Peyer's patch (tissue), 4 donors: ENCODE measurements at regions not wholly inside any gene's neighbourhood (a gene's known extent, or its start where the extent isn't known, plus 50 kb on each side); places are given as distances from the start of the nearest gene placed in this dataset.

ENCODE experiments used
- CTCF ChIP-seq, 6 experiments: fragments of 450-650 bp in 4 of 6; fragments of 200-600 bp in 2 of 6; sonication (generic) in 1 of 6; IDR thresholded peaks; one replicate each; pipeline ENCODE4 v1.5.1; 2017 to 2019; ENCODE audit warnings: antibody characterized with exemption in 6 of 6, mild to moderate bottlenecking in 3 of 6, moderate library complexity in 1 of 6
- POLR2A ChIP-seq, 2 donors: fragments of 450-650 bp; IDR thresholded peaks; one replicate each; pipeline ENCODE4 v1.5.1; 2017; ENCODE audit warnings: antibody characterized with exemption in 2 of 2, mild to moderate bottlenecking in 2 of 2, moderate library complexity in 2 of 2

- TF ChIP-seq CTCF (IDR thresholded peaks at IDR 0.05) (no peak), POLR2A (IDR thresholded peaks at IDR 0.05) (no peak)
Measured at GRCh38 chr12:132433641-132434395, 56.1 kb upstream of the FBRSL1 start.
